Fibroblast of skin of right biceps (primary cell): ENCODE measurements at regions not wholly inside any gene's neighbourhood (a gene's known extent, or its start where the extent isn't known, plus 50 kb on each side); places are given as distances from the start of the nearest gene placed in this dataset.

ENCODE experiments used
- DNase-seq: peaks from one replicate; pipeline ENCODE4 v3.0.0-alpha.2; 2013

DNA sequence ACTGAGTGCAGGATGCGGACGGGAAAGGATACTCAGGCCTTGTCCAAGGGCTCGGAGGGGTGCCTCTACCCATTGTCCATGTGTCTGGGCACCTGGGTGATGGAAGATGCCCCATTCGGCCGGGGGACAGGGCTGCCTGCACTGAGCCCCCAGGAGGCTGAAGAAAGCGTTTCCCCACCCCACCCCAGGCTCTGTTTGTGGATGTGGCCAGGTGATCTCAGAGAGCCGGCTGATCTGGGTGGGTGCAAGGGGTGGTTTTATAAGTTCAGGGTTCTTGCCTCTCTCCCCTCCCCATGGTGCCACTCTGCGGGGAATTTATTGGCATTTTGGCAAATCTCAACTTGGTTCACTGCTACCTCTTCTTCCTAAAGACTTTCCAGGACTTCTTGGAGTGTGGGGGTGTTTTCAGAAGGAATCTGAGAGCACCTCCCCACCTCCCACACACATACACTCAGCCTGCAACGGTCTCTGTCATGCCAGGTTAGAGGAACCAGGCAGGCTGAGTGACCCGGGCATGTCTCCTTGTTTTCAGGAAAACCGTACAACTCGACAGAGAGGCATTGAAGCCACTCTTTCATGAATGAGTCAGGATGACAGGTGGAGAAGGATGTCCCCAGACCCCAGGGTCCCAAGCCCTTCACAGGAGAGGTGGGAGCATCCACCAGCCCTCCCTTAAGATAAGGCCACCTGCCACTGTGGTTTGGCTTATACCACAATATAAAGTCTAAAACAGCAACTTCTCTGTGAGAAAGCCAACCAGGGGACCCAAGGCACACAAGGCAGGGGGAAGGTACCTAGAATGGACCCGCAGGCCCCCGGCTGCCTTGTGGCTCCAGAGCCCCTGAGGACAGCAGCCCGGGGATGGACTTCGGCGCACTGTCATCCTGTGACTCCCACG lies 174.9 kb downstream of the ETS2 start:
- DNase-seq: no peak

DNA sequence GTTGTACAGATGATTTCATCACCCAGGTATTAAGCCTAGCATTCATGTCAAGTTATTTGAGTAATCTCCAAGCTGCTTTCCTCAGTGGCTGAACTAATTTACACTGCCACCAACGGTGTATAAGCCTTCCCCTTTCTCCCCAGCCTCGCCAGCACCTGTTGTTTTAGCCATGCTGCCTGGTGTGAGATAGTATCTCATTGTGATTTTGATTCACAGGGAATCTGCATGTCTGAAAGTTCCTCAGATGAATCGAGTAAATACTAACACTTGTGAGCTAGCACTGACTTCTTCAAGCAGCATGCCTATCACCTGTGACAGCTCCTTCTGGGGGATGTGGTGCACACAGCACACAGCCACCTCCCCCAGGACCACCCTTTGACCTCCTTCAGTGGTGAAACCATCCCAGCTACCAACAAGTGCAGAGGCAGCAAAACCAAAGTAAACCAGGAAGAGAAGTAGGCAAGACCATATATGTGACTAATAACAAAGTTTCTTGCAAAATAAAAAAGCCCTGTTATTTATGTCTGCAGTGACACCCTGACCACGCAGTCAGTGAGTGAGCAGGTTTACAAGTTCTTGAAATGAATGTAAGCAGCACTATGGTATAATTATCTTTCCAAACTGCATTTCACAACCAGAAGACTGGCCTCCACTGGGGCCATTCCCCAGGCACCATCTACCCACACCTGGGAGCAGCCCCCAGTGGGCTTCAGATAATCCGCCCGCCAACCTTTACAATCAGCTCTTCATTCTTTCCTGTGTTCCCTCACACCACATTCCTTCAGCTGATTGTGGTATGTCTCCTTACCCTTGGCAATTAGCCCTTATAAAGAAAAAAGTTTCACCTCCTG lies 173.8 kb downstream of the ETS2 start:
- DNase-seq: peak; percentile 61

DNA sequence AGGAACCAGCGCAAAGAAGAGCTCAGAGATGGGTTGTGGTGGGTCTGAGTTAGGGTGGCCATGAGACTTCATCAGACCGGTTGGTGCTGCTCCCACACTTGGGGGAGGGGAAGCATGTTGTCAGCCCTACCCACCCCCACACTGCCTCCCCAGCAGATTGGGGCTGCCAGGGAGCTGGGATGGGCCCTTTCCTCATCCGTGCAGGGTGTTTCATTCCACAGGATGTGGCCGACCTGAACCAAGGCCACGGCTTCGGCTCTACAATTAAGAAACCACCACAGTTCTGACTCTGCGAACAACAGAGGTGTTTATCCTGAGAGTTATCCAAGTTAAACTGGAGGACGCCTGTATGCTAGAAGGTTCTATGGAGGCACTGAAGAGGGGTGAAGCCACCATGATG lies 171.2 kb downstream of the ETS2 start:
- DNase-seq: no peak

DNA sequence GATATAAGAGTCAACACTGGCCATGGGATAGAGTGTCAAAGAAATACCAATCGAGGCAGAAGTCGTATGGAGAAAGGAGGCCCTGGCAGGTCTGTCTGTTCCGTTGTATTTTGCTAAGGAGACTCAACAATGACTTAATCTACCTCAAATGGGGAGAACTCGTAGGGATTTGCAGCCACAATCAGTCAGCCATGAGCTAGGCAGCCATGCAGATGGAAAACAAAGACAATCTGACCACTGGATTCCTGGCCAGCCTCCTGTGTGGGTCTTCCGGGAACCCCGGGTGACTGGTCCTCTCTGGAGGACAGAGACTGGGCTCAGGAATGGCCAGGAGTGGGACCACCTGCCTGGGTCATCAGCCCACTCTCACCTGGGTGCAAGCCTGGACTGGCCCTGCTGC lies 167.8 kb downstream of the ETS2 start:
- DNase-seq: no peak

DNA sequence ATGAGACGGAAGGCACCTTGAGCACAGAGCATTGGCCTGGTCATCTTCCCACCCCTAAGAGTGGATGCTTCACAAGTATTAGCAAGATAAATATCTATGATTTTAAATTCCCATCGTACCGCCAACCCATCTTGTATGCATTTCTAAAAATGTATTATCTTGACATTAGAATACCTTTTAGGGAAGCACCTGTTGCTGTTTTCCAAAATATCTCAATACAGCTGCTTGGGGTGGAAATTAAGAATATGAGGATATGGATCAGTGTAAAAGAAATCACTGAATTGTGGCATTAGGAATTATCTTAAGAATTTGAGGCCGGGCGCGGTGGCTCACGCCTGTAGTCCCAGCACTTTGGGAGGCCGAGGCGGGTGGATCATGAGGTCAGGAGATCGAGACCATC lies 166.3 kb downstream of the ETS2 start:
- no peak for DNase-seq

DNA sequence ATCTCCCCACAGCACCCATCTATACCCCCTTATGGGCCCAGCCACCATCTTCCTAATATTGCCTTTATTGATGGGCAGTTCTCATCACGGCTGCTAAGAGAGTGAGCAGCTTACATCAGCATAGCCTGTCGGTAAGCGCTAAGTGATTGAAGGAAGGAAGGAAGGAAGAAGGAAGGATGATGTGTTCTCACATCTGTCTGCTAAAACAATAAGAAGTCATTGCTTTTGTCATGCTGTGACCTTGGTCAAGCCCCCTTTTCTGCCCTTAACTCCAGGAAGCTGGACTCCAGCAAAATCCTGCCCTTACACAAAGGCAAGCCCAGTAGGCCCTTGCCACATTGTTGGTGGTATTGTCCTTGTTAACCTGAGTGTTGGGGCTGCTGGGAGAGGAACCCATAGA lies 165.0 kb downstream of the ETS2 start:
- DNase-seq: no peak

DNA sequence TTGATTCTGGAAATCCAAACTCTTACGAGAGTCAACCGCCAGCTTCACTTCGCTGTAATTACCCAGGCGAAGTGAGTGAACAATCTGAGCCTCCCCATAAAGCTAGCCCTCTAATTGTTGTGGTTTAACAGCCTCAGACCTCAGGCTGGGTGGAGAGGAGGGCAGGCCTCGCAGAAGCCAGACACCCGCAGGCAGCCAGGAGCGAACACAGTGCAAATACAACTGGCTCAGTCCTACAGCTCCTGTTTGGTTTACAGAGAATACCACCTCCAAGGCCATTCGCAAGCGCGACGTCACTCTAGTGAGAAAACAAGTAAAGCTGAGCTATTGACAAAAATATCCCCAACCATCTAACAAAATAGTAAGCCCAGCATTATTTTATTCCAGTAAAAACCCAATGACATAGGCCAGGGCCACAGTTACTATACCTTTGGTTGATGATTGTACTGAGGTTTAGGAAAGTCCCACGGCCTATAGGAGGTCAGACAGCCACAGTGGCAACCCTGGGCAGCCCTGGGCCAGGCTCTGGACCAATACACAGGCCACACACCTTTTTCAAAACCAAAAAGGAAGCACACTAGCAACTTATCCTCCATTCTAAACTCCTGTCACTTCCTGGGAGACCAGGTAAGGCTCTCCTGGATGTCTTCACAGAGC lies 163.3 kb downstream of the ETS2 start:
- DNase-seq: no peak

DNA sequence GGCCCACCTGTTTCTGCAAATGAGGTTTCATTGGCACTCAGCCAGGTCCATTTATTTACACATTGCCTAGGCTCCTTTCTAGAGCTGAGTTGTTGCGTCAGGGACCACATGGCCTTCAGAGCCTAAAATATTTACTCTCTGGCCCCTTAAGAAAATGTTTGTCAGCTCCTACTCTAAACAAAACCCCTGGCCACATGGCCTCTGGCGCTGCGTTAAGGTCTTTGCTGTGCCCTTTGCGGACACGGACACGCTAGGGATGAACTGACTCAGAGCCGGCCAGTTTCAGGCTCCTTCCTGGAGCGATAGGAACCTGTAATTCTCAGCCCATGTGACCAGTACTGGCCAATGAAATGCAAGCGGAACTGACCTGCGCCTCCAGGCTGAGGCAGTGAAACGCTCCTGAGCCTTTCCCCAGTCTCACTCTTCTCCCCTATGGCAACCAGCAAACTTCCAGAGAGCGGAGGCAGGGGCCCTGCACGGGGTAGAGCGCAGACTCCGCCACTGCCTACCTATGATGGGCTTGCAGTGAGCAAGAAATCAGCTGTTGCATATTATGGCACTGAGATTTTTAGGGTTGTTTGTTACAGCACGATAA lies 160.3 kb downstream of the ETS2 start:
- no peak for DNase-seq

DNA sequence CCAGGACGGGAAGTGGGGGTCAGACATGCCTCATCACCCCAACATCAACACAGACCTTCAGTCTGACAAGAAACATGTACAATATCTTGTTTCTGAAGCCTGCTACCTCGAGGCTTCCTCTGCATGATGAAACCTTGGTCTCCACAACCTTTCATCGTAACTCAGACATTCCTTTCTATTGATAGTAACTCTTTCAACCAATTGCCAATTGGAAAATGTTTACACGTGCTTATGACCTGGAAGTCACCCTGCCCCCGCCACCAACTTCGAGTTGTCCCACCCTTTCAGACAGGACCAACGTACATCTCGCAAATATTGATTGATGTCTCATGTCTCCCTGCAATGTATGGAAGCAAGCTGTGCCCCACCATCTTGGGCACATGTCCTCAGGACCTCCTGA lies 159.5 kb downstream of the ETS2 start:
- peak; percentile 74 for DNase-seq

DNA sequence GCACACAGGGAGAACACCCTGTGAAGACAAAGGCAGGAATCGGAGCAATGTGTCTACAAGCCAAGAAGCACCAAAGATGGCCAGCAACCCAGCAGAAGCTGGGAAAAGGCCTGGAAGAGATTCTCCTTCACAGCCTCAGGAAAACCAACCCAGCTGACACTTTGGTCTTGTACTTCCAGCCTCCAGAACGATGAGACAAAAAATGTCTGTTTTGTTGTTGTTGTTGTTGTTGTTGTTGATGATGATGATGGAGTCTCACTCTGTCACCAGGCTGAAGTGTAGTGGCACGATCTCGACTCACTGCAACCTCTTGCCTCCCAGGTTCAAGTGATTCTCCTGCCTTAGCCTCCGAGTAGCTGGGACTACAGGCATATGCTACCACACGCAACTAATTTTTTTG lies 157.3 kb downstream of the ETS2 start:
- no peak for DNase-seq

DNA sequence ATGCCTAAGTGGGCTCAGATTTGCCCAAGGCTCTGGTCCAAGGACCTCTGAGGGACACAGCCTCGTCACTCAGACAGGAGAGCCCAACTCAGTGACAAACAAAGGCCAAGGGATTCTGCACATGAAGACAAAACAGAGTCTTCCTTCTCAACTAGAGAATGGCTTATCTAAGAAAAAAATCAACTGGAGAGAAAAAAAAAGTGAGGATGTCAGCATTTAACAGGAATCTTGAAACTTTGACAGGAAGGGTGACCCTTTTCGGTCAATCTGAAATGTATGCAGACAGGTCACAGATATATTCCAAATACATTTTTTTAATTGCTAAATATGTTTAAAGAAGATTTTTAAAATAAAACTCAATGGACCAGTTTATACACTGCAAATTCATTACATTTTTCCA lies 154.5 kb downstream of the ETS2 start:
- DNase-seq: no peak

DNA sequence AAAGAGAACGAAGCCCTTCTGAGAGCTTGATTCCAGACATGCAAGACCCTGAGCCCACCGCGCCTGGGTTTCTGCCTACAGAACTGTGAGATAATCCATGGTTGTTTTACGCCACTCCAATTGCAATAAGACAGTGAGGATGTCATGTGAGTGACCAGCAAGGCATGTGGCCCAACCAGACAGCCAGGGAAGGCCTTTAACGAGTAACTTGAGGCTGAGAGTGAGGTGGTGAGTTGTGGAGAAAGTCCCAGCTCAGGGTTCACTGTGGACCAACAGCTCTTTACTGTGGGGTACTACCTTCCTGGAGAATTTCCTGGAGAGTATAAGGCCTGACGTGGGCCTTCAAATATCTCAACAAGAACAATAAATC lies 153.9 kb downstream of the ETS2 start:
- DNase-seq: peak; percentile 19

DNA sequence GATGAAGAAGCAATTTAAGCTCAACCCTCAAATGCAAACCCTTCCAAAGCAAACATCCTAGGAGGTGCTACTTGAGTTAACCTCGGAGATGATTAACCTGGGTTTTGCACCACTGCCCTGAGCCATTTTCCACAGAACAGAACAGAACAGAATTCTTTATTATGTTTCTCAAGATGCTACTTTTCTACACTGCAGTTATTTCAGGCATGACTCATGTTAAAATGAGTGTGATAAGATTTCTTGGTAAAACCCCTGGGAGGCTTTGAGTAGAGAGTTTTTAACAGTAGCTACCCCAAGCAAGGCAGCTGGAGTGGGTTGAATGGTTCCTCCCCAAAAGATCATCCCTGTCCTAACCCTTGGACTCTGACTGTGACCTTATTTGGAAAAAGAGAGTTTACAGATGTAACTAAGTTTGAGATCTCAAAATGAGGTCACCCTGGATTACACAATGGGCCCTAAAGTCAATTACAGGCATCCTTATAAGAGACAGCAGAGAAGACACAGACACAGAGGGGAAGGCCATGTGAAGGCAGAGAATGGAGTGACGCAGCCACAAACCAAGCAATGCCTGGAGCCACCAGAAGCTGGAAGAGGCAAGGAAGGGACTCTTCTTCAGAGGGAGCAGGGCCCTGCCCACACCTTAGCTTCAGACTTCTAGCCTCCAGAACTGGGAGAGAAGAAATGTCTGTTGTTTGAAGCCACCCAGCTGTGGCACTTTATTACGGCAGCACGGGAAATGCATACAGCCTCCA lies 153.4 kb downstream of the ETS2 start:
- DNase-seq: peak; percentile 93

DNA sequence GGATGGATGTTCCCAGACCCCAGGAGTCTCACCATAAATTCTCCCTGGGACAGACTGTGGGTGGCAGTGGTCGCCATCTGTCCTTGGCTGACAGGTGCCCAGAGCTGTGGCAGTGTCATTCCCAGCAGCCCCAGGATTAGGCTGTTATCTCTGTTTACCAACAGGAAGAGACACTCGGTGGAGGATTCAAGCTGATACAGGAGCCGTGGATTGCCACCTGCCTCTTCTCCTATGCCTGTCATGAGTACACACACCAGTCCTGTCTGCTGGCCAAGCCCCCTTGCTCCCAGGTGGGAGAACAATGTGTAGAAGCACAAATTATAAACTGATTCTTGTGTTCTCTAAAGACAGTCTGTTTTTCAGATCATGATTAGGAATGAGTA lies 152.6 kb downstream of the ETS2 start:
- DNase-seq: no peak

DNA sequence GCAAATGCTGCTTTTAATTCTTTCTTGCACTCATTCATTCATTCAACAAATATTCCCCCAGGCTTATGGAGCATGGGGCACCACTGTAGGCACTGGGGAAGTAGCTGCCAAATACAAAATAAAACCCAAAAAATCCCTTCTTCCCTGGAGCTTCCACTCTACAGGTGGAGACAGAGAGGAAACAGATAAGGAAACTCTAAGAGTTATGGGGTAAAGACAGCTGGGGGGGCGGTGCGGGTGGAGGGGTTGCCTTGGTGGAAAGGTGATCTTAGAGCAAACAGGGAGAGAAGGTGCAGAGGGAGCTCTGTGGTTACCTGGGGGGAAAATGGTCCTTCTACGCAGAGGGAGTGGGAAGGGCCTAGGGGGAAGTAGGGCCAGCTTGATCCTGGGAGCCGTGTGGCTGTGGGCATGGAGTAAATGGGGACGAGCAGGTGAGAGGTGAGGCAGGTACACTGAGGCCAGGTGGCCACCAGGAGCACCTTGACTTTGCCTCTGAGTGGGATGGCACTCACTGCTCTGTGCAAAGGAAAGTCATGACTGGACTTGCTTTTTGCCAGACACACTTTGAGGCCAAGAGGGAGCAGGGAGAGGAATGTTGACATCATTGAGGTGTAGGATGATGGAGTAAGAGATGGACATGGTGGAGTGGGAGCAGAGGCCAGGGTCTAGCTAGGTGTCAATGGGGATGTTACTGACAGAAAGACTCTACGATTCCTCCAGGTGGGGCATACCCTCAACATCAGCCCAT lies 152.0 kb downstream of the ETS2 start:
- DNase-seq: no peak

DNA sequence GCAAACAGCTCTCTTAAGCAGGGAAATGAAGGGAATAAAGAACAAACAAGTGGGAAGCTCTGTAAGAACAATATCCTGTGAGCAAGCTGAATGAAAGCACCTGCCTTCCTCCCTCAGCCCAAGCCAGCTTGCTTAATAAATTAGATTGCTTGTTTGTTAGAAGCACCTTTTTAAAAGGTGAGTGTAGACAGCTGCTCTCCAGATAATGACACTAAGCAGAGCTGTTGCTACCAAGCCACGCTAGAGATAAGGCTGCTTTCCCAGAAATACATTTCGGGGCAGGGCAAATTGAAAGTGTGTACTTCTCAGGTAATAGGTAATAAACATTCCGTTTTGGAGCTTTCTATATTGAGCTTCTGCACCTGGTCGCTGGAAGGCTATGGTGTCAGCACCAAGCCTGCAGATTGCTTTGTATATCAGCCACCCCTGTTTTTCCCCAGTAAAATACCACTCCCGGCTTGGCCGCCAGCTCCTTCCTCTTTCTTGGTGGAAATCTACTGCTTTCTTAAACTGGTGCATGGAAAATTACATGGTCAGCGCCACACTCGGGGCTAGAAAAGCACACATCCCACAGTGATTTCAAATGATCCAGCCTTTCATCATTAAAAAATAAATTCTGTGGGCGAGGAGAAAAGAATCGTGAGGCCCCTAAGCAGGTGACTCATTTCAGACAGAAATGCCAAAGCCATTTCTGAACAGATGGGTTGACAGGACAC lies 151.3 kb downstream of the ETS2 start:
- DNase-seq: peak; percentile 61

DNA sequence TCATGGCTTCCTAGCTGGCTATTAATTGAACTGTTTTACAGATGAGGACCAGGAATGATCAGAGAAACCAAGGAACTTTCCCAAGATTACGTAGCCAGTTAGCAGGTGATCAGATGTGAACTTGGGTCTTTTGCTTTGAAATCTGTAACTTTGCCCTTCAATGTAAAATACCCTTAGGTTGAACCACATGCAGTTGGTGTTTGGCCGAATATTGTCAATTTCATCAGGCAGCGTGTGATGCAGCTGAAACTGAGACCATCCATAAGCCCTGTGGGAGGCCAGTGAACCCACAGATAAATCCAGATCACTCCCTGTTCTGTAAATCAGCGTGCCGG lies 150.8 kb downstream of the ETS2 start:
- DNase-seq: no peak

DNA sequence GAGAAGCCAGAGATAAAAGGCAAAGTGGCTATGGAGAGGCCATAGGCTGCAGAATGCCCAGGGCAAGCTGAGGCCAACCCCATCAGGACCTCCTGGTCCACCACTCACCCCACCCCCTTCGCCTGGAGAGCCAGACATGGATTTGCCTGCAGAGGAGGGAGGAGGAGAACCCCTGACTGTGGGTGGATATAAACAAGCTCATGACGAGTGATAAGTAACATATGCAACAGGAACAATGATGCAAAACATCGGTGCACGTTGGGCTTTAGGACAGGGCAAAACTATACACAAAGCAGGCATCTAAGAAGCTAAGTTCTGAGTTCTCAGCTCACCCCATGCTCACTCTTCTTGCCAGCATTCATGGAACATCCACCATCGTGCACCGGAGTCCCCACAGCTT lies 150.3 kb downstream of the ETS2 start:
- no peak for DNase-seq

DNA sequence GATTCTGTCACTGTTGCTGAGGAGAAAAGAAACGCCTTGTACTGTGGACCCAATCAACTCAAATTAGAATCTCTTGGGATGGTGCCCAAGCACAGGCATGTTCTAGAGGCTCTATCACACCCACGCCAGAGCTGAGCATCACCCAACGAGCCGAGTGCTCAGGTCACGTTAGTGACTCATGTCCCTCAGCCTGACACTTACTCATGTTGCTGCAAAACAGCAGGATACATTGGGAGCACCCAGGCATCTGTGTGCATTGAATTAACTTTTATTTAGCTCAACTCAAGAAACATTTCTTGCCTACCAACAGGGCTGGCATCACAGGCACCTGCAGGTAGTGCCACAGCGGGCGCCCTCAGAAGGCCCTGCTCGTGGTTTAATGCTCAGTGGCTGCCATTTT lies 149.8 kb downstream of the ETS2 start:
- DNase-seq: peak; percentile 81

DNA sequence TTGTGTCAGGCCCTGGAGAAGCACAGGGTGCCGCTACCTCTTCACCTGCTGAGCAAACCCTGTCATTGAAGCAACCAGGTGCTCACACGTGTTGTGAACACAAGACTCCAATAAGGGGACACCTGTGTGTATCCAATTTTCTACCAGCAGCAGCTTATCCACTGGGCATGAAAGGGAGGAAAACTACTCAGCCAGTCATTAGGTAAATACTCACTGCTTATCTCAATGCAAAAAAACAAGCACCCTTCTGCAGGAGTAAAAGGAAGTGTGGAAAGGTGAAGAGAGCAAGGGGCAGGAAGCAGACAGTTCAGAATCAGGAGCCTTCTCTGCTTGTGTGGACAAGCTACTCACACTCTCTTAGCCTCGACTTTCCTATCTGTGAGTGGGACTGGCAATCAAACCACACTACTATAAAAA lies 148.9 kb downstream of the ETS2 start:
- DNase-seq: no peak

DNA sequence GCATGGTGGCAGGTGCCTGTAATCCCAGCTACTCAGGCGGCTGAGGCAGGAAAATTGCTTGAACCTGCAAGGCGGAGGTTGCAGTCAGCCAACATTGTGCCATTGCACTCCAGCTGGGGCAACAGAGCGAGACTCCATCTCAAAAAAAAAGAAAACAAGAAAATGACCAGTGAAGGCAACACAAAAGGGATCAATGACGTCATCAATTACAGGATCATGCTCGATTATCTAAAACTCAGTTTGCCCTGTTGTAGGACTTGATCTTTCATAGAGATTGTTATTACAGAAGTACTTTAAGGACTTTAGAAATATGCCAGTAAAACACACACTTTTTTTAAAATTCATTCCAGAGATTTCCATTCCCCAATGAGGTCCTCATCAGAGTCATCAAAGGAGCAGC lies 147.8 kb downstream of the ETS2 start:
- DNase-seq: no peak
